GM12865 (cell line): ENCODE measurements at regions not wholly inside any gene's neighbourhood (a gene's known extent, or its start where the extent isn't known, plus 50 kb on each side); places are given as distances from the start of the nearest gene placed in this dataset.

Experiments used
- DNase-seq: peaks from one replicate; pipeline ENCODE4 v3.0.0; 2010; ENCODE audit warnings: low read depth
- H3K4me3 ChIP-seq: 2 replicates; pipeline ENCODE4 v1.5.1; 2011; ENCODE audit warnings: mild to moderate bottlenecking, low read depth, low read length, control low read depth
- TF ChIP-seq, protein P1 (sequence below): IDR thresholded peaks from 2 replicates; pipeline ENCODE4 v1.5.1; 2011; ENCODE audit warnings: low read length, control low read depth, low read depth, inconsistent platforms; ENCODE audit not compliant: insufficient read depth; ENCODE audit errors: missing control alignments

DNA sequence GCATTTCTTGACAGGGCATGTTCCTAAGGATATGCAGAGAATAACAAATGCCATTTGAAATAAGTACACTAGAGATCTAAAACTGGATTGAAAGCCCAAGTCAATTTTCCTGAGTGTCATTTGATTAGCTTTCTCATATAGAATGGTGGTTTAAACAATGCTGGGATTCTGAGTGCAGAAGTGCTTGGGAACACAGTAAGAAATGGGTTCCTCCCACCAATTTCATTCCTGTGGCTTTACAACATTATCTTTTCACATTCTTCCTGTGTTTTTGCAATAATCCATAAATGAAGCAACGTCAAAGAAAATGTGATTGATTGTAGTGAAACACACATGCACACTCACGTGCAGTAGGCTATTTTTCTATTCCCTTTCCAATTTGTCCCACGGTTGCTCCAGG is 1858.4 kb upstream of the PIK3C3 start:
- TF ChIP-seq, protein P1, sequence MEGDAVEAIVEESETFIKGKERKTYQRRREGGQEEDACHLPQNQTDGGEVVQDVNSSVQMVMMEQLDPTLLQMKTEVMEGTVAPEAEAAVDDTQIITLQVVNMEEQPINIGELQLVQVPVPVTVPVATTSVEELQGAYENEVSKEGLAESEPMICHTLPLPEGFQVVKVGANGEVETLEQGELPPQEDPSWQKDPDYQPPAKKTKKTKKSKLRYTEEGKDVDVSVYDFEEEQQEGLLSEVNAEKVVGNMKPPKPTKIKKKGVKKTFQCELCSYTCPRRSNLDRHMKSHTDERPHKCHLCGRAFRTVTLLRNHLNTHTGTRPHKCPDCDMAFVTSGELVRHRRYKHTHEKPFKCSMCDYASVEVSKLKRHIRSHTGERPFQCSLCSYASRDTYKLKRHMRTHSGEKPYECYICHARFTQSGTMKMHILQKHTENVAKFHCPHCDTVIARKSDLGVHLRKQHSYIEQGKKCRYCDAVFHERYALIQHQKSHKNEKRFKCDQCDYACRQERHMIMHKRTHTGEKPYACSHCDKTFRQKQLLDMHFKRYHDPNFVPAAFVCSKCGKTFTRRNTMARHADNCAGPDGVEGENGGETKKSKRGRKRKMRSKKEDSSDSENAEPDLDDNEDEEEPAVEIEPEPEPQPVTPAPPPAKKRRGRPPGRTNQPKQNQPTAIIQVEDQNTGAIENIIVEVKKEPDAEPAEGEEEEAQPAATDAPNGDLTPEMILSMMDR, result no peak
- no peak for DNase-seq
- H3K4me3 ChIP-seq, result no peak overlapping the region

DNA sequence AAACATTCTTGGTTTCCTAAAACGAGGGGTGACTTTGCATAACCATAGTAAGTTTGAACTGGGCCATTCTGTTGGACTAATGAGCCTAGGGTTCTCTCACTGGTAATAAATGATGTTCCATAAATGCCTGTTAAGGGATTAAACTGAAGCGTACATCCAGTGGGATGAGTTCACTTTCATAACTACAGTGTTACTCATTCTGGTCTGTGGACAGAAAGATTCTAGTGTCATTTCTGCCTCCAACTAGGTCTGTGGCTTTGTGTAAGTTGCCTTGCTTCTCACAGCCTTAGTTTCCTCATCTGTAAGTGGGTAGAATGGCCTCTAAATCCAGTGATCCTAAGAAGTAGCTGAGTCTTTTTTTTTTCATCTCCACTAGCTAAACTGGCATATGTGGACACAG is 1860.6 kb upstream of the PIK3C3 start:
- no peak overlapping the region for H3K4me3 ChIP-seq
- DNase-seq, result no peak
- TF ChIP-seq, protein P1, result no peak

DNA sequence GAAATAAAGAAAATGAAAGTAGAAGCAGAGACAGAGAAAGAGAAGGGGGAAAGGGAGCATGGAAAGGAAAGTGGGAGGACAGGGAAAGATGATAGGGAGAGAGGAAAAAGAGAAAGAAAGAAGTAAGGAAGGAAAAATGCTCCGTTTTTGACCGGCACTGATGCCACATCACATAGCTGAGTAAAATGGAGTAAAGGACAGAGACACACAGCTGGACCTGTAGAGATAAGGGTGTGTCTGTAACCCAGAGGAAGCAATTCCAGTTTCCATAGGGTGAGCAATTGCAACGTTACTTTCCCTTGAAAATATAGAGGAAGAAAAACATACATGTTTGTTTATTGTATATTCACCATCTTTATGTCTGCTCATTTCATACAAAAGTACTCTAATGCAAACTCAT is 1866.9 kb upstream of the PIK3C3 start:
- no peak for DNase-seq
- TF ChIP-seq, protein P1, result no peak
- H3K4me3 ChIP-seq, result no peak overlapping the region

DNA sequence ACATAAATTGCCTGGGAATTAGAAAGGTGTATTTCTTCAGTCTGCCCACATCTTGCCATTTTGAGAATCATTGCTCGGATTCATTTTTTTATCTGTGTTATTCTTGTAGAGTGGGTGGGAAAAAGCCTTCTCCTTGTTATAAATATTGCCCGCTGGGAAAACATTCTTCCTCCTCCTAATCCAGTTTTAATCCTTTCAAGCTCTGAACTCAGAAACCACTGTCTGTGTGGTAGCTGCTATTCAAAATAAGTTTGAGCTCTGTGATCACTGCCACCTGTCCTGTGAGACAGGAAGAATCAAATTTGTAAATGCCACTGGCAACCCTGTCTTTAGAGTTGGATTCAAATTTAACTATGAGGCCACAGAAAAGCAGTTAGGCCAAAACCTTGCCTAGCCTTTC is 1875.2 kb upstream of the PIK3C3 start:
- no peak for DNase-seq
- TF ChIP-seq, protein P1, result no peak
- no peak overlapping the region for H3K4me3 ChIP-seq

DNA sequence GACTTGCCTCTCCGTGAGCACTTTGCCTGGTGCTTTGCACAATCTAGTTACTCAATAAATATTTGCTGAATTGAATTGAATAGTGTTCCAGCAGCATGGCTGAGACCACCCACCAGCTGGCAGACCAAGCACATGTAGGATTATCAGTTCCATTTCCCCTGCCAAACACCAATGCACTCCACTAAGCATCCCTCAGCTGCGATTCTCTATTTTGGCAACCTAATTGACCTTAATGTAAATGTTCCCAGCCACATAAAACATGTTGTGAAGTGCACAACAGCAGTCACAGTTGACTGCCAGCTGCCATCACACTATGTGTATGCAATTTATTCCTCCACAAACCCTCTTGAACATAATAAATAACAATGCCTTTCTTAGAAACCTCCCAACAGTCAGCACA is 1879.4 kb upstream of the PIK3C3 start:
- no peak for DNase-seq
- TF ChIP-seq, protein P1, result no peak
- H3K4me3 ChIP-seq, result no peak overlapping the region

DNA sequence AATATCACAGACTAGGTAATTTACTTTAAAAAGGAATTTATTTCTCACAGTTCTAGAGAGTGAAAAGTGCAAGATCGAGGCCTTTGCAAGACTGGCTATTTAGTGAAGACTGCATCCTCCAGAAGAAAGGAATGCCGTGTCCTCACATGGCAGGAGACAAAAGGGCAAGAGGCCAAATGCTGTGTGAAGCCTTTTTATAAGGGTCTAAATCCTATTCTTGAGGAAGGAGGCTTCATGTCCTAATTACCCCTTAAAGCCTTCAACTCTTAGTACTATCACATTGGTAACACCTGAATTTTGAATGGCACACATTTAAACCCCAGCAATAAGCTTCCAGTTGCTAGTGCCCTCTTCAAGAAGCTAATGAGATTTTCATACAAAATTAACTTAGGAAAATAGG is 1882.3 kb upstream of the PIK3C3 start:
- TF ChIP-seq, protein P1, result no peak
- DNase-seq, result no peak
- no peak overlapping the region for H3K4me3 ChIP-seq

DNA sequence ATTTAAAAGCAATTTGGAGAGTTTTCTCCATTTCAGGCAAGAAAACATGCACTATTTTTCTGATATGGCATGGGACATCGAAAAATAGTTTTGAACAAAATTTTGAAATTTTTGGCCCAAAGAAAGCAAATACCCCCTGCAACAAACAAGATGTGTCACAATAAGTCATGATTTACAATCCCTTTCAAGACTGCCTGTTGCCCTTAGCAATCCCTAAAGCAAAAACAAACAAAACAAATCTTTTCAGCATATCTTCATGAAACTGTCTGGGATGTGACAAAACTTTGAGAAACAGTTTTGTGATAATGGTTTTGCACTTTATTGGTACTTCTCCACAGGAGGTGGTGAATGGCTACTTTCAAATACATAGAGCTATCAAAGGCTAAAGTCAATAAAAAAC is 1888.7 kb upstream of the PIK3C3 start:
- DNase-seq, result no peak
- H3K4me3 ChIP-seq, result no peak overlapping the region
- TF ChIP-seq, protein P1, result no peak
